Activated CD8-positive, alpha-beta T cell treated with anti-CD3 and anti-CD28 coated beads for 36 hours (primary cell): ENCODE measurements at regions not wholly inside any gene's neighbourhood (a gene's known extent, or its start where the extent isn't known, plus 50 kb on each side); places are given as distances from the start of the nearest gene placed in this dataset.

ENCODE experiments used
- ATAC-seq: fragments of 200-7000 bp; cut with Tn5 transposase; one replicate; pipeline ENCODE4 v1.10.0; 2021; ENCODE audit warnings: mild to moderate bottlenecking, moderate library complexity
- CTCF ChIA-PET: fragments of 350-600 bp; sonication (Branson Sonifier 250); formaldehyde crosslinking; loops from one replicate; lab custom pipeline; 2021; ENCODE audit warnings: antibody characterized with exemption; lab: Charles Lee
- POLR2A ChIA-PET: fragments of 350-600 bp; sonication (Branson Sonifier 250); formaldehyde crosslinking; loops from one replicate; lab custom pipeline; 2021; ENCODE audit warnings: antibody characterized with exemption; lab: Charles Lee
- DNase-seq: peaks from one replicate; pipeline ENCODE4 v3.0.0-alpha.2; 2020
- H3K27ac Mint-ChIP-seq: one replicate; pipeline ENCODE4 v1.8.0; 2021; ENCODE audit warnings: mild to moderate bottlenecking, mixed read lengths
- H3K27me3 Mint-ChIP-seq: one replicate; pipeline ENCODE4 v1.8.0; 2021; ENCODE audit warnings: mixed read lengths
- H3K36me3 Mint-ChIP-seq: one replicate; pipeline ENCODE4 v1.8.0; 2021; ENCODE audit warnings: low read depth, mixed read lengths
- H3K4me1 Mint-ChIP-seq: one replicate; pipeline ENCODE4 v1.8.0; 2021; ENCODE audit warnings: low read depth, mixed read lengths
- H3K4me3 Mint-ChIP-seq: one replicate; pipeline ENCODE4 v1.8.0; 2021; ENCODE audit warnings: mild to moderate bottlenecking, moderate library complexity, mixed read lengths
- H3K9me3 Mint-ChIP-seq: one replicate; pipeline ENCODE4 v1.8.0; 2021; ENCODE audit warnings: mixed read lengths
- intact Hi-C: fragments of 100-400 bp; cut with micrococcal nuclease; formaldehyde crosslinking; loops from one replicate; pipeline ENCODE4 v1.10.0; 2022
- TF ChIP-seq, protein P1 (sequence below): fragments of 200-600 bp; IDR thresholded peaks from one replicate; pipeline ENCODE4 v1.8.0; 2022; ENCODE audit warnings: antibody characterized with exemption, mild to moderate bottlenecking

DNA sequence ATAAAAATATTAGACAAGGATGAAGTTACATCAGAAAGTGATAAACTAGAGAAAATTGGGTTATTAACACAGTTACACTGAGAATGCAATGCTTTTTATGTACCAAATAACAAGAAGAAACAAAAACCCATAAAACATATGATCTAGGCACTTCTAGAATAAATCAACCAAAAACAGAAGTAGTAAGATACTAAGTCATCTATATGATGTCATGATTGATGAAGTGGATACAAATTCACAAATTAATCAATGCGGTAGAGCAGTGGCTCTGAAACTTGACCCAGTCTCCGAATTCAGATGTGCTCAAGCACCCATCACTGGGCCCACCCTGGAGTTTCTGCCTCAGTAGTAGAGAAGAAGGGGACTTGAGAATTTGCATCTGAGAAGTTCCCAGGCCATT is 112.1 kb upstream of the SSTR4 start:
- Mint-ChIP-seq H3K27ac (no peak overlapping the region), H3K9me3 (no peaks in the 10 kb centered on the region), H3K4me1 (no peaks in the 10 kb centered on the region), H3K36me3 (no peaks in the 10 kb centered on the region), H3K27me3 (peaks cover 3% of the 10 kb centered on the region), H3K4me3 (no peak overlapping the region)
- POLR2A ChIA-PET: no interaction called here
- TF ChIP-seq, protein P1, sequence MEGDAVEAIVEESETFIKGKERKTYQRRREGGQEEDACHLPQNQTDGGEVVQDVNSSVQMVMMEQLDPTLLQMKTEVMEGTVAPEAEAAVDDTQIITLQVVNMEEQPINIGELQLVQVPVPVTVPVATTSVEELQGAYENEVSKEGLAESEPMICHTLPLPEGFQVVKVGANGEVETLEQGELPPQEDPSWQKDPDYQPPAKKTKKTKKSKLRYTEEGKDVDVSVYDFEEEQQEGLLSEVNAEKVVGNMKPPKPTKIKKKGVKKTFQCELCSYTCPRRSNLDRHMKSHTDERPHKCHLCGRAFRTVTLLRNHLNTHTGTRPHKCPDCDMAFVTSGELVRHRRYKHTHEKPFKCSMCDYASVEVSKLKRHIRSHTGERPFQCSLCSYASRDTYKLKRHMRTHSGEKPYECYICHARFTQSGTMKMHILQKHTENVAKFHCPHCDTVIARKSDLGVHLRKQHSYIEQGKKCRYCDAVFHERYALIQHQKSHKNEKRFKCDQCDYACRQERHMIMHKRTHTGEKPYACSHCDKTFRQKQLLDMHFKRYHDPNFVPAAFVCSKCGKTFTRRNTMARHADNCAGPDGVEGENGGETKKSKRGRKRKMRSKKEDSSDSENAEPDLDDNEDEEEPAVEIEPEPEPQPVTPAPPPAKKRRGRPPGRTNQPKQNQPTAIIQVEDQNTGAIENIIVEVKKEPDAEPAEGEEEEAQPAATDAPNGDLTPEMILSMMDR: no peak
- CTCF ChIA-PET: no interaction called here
- intact Hi-C loops: no loop called here
- DNase-seq (no peak), ATAC-seq (no peak)

DNA sequence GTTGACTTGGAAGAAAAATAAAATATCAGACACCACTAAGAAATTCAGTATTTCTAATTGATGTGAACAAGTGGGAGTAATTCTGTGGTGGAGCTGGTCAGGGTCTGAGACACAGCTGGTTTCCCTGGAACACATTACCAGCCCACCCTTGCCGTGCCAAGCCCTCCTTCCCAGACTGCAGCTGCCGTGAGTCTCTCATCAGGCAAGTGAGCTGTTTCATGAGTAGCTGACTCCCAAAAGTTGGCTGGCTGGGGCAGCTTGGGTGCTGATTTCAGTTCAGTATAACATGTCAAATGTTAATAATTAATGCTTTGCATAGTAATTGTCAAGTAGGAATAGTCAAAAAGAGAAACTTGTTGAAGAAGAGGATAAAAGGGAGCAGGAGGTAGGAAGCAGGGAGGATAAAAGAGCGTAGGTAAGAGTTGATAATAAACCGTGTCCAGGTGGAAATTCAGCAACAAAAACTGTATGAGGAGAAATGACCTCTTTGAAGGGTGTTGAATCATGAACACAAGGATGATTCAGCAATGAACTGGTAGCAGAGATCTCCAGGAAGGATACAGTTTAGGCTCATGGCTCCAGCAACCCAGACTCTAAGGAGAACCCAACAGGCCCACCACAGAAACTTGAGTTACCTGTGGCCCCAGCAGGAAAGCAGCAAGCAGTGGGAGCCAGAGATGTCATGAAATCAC is 110.9 kb upstream of the SSTR4 start:
- ATAC-seq: no peak
- Mint-ChIP-seq H3K4me3 (no peak overlapping the region), H3K27me3 (peaks cover 3% of the 10 kb centered on the region), H3K4me1 (no peaks in the 10 kb centered on the region), H3K9me3 (no peaks in the 10 kb centered on the region), H3K36me3 (no peaks in the 10 kb centered on the region), H3K27ac (no peak overlapping the region)
- intact Hi-C loops: no loop called here
- DNase-seq: no peak
- TF ChIP-seq, protein P1: no peak
- ChIA-PET POLR2A (no interaction called here), CTCF (no interaction called here)

DNA sequence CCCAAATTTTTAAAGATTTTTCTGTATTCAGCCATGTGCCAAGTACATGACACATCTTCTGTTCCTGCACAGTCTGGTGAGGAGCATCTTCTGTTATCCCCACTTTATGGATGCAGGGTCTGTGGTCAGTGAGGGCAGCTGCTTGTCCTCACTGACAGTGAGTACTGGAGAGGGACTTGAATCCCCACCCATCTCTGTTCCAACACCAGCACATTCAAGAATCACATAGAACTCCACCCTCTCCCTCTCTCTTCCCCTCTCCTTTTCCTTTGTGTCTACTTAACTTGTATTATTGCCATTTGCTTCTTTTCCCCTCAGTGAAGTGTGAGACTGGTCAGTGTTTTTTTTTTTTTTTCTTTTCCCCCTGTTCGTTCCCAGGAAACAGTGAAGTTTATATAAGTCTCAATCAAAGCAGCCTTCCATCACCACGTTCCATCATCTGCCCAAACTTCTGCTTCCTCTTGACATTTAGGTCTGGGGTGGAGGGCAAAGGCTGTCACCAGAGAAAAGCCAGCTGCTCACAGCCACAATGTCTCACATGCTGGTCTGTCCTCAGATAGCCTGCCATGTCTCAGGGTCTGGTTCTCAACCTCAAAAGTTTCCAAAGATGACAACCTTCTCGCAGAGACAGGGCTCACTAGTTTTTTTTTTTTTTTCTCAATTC is 110.0 kb upstream of the SSTR4 start:
- Mint-ChIP-seq H3K9me3 (no peaks in the 10 kb centered on the region), H3K27ac (no peak overlapping the region), H3K4me3 (no peak overlapping the region), H3K4me1 (no peaks in the 10 kb centered on the region), H3K36me3 (no peaks in the 10 kb centered on the region), H3K27me3 (peaks cover under 1% of the 10 kb centered on the region)
- CTCF ChIA-PET: no interaction called here
- TF ChIP-seq, protein P1: no peak
- POLR2A ChIA-PET: no interaction called here
- intact Hi-C loops: no loop called here
- ATAC-seq (no peak), DNase-seq (no peak)

DNA sequence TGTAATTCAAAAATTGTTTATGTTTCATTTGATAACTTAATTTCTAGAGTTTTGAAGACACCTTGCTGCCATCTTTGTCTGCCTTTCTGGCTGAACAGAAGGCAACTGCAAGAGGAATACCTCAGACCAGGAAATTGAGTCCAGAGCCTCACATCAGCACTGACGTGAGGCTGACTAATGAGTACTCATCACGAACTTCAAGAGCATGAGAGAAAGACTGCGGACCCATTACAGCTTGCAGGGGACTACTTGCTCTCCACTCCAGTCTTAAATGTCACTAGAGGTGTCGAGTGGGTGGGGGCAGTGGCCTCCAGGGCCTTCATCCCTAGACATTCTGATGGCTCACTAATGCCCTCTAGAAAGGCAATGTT is 109.5 kb upstream of the SSTR4 start:
- Mint-ChIP-seq H3K9me3 (no peaks in the 10 kb centered on the region), H3K36me3 (no peaks in the 10 kb centered on the region), H3K4me1 (no peaks in the 10 kb centered on the region), H3K27ac (no peak overlapping the region), H3K4me3 (no peak overlapping the region), H3K27me3 (no peaks in the 10 kb centered on the region)
- ChIA-PET POLR2A (interaction anchor here (0.6 kb wide), 1 partner anchor 591 kb away, joined by 3 read pairs; no protein-coding TSS in a partner anchor), CTCF (interaction anchor here (1.0 kb wide), 1 partner anchor 234 kb away, joined by 4 read pairs; no protein-coding TSS in a partner anchor)
- DNase-seq (no peak), ATAC-seq (no peak)
- TF ChIP-seq, protein P1: no peak
- intact Hi-C loops: no loop called here

DNA sequence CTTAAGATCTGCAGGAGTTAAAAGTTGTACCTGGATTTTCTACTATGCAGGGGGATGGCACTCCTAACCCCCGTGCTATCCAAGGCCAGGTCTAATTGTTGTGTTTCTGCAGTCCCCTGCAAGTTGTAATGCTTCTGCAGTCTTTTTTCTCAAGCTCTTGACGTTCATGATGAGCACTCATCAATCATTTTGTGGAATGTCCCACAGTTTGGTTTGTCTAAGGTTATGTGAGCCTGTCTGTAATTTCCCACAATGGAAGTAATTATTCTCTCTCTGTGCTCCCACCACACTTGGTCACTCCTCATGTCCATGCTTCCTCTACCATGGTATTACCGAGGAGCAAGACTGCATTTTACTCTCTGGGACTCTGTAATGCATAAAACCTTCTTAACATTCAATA is 107.6 kb upstream of the SSTR4 start:
- intact Hi-C loops: no loop called here
- TF ChIP-seq, protein P1: no peak
- no peak for ATAC-seq
- CTCF ChIA-PET: no interaction called here
- no peak overlapping the region for H3K27ac Mint-ChIP-seq
- H3K27me3 Mint-ChIP-seq: no peaks in the 10 kb centered on the region
- no peak overlapping the region for H3K4me3 Mint-ChIP-seq
- H3K4me1 Mint-ChIP-seq: no peaks in the 10 kb centered on the region
- H3K9me3 Mint-ChIP-seq: no peaks in the 10 kb centered on the region
- no peaks in the 10 kb centered on the region for H3K36me3 Mint-ChIP-seq
- no peak for DNase-seq
- POLR2A ChIA-PET: no interaction called here
